GM21723 (cell line): ENCODE measurements at regions not wholly inside any gene's neighbourhood (a gene's known extent, or its start where the extent isn't known, plus 50 kb on each side); places are given as distances from the start of the nearest gene placed in this dataset.
"Not testable (repeated sequence)": the region's sequence is repeated elsewhere in the genome, so short reads cannot be mapped to it uniquely, and the experiment has no call there.

Experiments used
- ATAC-seq: cut with Tn5 transposase; IDR thresholded peaks from one replicate; pipeline ENCODE4 v1.9.1; 2021; ENCODE audit warnings: mild to moderate bottlenecking, moderate library complexity; ENCODE audit not compliant: unreplicated experiment

DNA sequence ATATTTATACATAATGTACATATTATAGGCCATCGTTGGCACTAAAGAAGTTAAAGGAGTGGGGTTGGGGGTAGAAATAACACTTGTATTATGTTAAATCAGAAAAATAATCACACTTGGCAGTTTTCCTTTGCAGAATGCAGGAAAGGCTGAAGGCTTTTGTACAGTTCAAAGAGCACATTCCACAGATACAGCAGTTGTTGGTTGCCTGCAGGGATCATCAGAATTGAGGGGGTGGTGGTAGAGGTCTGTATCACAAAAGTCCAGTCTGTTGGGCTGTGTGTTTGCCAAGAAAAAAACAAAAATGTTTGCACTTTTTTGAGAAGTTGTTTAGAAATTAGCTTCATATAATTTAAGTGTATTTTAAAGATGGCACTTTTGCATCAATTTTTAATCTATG, 231.8 kb upstream of the FOXP2 start:
- no peak for ATAC-seq

DNA sequence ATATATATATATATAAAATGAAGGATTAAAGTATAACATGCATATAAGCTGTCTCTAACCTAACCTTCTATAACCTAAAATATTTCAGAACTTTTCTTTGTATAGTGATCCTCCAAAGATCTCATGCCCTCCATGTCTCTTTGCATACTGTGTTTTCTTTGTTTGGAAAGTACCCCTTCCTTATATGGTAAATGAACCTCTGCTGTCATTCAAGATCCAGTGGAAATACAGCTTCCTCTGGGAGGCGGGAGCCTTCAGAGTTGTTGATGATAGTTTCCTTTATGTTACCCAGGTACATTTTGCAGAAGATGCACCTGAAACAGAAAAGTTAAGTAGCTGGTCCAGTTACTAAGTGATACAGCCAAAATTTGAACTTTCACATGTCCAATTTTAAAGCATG, 233.3 kb upstream of the FOXP2 start:
- no peak for ATAC-seq

DNA sequence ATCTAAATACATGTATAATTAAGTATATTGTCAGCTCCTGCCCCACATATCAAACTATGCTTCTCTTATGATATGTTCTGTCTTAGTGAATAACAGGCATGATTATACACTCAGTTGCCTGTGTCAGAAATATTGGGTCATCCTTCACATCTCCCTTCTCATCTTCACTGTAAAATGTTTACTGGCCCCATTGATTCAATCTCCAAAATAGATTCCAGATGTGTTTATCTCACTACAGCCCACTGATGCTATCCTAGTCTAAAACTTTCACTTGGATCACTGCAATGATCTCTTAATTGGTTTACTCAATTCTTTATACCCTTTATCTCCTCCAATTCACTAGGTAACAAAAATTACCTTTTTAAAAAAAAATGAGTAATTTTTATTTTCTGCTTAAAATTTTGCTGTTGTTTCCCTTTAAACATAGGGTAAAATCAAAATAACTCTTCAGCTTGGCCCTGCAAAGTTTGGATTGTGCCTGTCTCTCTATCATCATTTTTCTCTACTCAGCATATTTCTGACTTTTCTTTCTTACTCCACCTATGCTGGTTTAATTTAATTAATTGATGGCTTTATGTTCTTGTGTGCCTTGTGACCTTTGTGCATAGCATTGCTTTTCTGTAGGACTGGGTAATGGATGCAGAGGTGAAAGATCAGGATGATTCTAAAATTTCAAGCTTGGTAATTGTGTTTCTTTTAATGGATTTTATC, 233.9 kb upstream of the FOXP2 start:
- ATAC-seq = no peak

DNA sequence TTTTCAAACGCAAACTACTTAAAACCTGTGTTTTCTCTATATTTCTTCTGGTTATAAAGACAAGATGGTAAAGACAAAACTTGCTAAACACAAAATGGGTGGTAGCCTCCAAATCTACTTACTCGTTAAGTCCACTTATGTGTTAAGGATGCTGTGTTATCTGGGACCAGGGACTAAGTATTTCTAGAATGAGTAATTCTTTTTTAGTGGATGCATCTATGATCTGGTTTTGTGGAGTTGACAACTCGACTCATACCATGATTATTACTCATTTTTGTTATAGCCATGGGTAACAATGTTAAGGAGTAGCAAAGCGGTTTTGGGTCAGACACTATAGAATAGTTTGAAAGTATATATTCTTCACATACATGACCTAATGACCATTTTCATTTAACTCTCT, 239.5 kb upstream of the FOXP2 start:
- no peak for ATAC-seq

DNA sequence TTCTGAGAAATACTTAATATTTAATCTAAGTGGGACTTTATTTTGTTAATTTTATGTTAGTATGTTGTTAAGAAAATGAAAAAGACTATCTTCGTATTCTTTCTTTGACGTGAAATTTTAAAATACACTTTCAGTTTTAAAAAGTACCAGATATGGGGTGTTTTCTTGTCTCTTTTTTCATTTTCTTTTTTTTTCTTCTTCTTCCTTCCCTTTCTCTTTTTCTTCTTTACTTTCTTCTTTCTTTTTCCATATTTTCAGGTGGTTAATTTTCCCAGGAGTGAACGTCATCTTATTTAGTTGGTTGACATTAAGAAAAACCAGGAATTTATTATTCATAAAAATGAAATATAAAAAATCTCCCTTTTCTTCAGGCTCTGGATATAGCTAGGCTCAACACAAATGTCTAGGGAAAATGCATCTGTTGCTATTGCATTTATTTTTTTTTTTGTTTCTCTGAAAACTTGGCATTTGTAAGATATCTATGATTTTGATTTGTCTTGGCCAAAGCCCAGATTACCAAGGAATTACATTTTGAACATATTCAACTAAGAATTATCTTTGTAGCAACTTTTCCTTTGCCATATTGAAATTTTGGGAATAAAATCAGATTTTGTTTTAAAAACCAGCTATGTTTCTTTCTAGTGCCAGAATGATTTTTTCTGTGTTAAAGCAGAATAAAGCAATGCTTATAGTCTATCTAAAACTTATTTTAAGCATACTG, 241.3 kb upstream of the FOXP2 start:
- no peak for ATAC-seq

DNA sequence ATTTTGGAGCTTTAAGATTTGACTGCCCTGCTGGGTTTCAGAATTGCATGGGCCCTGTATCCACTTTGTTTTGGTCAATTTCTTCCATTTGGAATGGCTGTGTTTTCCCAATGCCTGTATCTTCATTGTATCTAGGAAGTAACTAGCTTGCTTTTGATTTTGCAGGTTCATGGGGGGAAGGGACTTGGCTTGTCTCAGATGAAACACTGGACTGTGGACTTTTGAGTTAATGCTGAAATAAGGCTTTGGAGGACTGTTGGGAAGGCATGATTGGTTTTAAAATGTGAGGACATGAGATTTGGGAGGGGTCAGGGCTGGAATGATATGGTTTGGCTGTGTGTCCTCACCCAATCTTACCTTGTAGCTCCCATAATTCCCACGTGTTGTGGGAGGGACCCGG, 245.2 kb upstream of the FOXP2 start:
- not testable (repeated sequence) for ATAC-seq

DNA sequence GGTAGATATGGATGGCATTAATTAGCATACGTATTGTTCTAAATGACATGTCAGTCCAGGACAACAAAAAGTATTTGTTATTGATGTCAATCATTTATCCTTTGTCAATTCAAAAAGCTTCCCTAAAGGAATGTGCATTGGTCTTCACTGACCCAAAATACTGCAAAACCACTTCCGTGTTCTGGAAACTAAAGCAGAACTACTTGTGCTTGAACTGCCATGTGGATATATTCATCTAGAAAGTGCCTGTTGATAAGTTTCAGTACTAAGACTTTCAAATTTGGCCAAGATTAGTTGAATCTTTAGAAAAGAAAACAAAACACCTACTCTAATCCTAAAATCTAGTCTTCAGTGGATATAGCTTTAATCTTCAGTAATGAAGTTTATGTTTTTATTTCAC, 242.1 kb upstream of the PPP1R3A start:
- ATAC-seq = no peak

DNA sequence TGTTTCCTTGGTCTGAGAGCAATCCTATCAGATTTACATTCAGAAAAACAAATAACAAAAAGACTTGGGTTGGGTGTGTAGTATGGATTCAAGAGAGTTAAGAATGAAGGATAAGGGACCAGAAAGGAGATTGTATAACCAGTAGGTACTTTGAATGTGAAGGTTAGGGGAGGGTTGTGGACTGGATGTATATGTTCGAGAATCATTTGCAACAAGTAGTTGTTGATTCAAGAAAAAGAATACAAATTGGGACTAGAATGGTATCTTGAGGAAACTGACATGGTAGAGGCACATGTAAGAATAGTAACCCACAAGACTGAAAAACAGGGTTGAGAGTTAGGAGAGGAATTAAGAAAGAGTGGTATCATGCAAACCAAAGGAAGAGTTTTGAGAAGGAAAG, 240.0 kb upstream of the PPP1R3A start:
- ATAC-seq = no peak

DNA sequence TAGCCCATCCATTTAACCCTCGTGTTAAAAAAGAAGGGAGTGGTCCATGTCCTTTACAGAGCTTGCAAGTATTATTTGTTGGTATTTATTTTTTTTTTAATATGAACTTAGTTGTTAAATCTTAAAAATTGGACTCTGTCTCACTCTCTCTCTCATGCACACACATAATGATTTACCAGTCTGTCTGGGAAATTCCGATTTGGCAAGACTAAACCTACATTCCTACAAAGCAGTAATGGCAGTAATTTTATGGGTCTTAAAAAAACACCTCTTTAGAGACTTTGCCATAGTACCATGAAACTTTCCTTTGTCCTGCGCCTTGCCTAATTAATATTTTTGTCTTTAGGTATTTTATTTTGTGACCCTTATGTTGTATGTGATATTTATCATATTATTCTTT, 239.5 kb upstream of the PPP1R3A start:
- no peak for ATAC-seq

DNA sequence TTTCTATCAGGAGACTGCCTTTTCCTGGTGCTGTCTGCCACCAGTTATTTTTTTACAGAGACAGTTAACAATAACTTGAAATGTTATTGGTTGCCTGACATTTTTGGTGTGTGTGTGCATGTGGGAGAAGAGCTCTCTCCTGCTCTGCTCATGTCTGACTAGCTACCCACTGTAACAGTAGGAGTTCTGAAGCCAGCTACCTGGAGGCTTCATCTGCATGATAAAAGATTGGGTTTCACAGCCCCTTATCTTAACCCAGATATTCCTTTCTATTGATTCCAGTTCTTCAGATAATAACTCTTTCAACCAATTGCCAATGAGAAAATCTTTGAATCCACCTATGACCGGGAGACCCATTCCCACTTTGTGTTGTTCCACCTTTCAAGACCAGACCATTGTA, 237.4 kb upstream of the PPP1R3A start:
- no peak for ATAC-seq

DNA sequence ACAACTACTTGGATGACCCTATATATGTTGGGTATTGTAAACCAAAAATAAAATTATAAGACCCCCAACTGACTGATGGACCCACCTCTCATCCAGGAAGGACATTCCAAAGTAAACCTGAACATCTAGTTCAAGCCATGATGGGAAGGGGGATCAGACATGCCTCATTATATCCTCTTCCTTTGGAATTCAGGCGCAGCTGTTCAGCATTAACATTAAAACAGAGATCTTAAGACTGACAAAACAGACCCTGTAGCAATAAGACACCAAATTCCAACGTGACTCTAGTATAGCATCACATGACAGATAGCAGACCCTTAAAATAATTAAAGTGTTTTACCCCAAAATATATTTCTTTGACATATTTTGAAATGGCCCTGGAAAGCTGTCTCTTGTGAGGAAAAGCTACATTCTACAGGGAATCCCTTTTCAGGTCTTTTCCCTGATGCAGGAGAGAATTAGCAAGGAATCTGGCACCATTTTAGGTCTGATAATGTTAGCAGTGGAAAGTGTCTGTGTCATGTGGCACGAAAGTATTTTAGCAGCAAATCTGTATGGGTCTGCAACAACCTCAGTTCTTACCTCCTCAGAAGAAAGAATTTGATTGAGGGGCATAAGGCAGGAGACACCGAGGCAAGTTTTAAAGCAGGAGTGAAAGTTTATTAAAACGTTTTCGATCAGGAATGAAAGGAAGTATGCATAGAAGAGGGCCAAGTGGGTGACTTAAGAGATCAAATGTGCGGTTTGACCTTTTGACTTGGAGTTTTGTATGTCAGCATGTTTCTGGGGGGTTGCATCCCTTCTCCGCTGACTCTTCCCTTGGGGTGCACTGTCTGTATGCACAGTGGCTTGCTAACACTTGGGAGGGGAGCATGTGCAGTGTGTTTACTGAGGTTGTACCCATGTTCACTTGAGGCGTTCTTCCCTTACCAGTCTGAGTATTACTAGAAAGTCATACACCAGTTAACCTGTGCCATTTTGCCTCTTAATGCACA, 236.6 kb upstream of the PPP1R3A start:
- no peak for ATAC-seq

DNA sequence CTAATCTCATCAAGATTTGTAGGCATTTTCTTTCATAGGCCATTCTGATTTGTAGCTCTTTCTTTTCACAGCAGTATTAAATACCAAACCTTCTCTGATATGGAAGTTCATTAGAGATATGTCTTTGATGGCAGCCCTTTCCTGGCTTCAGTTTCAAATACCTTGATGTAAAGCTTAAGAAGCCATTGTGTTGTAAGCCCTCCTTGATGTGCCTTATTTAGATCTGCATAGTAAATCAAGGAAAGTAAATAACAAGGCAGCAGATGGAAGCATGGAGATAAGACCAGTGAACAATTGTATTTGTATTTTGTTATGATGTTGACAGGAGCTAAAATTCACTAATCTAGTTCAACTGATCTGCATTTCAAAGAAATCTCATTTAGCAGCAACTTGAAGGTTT, 234.9 kb upstream of the PPP1R3A start:
- ATAC-seq = no peak

DNA sequence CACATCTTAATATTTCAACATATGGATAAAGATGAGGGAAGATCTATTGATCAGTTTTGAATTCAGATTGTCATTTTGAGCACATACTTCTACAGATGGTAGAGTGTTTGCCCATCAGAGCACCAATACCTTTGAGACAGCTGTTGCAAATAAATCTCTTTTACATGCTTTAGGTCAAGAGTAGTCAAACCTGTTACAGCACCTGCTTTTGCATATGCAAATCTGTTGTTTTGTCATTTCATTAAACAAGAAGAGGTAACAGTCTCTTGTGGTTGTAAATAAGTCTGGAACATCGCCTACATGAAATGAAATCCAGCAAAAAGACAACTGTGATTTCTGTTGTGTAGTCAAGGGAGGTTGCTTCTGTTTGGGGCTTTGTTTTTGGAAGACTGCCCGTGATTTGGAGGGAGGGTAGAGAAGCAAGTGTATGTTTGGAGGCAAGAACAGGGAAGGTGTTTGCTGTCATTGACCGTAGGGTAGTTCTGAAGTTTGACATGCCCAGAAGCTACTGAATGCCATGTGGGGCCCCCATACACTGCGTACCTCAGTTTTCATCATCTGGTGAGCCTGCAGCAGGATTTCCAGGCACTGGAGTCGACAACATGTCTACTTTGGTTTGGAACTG, 233.6 kb upstream of the PPP1R3A start:
- ATAC-seq = no peak

DNA sequence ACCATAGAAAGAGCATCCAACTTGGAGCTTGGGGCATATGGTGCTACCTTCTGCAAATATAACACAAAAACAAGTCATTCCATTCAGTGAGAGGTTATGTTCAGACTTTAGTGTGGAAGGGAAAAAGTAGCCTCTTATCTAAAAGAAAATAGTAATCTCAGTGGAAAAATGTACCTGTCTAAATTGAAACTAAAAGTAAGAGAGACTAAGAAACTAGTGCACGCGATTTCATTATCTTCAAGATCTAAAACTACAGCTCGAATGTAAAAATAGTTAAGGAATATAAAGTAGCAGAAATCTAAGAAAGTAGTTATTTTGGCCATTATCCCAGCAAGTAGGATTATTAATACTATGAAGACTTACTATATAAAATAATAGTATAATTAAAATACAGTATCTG, 233.0 kb upstream of the PPP1R3A start:
- ATAC-seq = no peak

DNA sequence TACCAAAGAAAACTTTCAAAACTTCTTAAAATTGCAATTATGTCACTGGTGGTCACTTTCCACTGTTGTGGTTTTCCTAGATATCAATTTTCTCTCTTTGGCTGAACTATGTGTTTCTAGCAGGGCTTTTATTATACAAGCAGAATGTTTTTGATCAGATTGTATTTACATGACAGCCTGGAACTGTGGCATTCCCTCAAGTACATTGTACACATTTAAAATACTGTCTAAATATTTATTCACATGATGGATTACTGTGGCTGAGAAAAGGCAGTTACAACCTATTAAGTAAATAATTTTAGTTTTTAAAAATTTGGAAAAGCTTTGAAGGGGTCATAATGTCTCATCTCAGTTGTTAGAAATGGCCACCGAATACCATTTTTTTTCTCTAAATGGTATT, 231.9 kb upstream of the PPP1R3A start:
- no peak for ATAC-seq

DNA sequence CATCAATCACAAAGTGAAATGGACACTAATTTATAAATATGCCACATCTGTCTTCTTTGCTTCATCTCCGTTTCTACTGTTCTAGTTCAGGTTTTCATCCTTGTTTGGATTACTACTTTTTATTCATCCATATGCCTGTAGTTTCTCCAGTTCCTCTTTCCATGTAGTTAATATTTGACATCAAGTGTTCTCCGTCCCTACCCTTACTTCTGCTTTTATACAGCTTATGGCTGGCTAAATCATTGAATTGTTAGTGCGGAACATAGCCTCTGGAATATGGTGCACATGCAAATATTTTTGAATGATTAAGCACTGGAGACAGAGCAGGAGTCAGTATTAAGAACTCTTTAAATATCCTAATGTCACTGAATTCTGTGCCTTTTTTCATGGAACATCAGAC, 230.0 kb upstream of the PPP1R3A start:
- no peak for ATAC-seq

DNA sequence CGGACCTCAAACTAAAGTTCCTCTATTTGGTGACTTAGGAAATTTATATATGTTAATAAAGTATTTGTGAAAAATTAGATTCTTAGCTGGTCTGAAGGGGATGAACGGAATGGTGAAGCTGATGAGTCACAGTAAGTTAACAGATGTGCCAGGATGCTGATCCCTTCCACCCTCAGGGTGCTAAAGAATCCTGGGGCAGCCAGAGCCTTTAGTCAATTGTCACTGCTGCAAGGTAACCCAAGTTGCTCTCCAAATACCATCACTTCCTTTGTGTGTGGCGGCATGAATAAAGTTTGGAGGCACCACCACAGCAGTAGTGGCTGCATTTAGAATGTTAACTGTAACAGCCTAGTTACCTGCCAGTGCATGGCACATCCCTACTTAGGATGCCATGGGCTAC, 222.6 kb upstream of the PPP1R3A start:
- no peak for ATAC-seq

DNA sequence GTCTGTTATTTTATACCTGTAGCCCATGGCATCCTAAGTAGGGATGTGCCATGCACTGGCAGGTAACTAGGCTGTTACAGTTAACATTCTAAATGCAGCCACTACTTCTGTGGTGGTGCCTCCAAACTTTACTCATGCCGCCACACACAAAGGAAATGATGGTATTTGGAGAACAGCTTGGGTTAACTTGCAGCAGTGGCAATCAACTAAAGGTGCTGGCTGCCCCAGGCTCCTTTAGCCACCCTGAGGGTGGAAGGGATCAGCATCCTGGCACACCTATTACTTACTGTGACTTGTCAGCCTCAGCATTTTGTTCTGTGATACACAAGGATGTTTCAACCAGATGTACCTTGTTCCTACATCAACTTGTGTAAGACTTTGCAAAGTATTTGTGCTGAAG, 221.8 kb upstream of the PPP1R3A start:
- no peak for ATAC-seq

DNA sequence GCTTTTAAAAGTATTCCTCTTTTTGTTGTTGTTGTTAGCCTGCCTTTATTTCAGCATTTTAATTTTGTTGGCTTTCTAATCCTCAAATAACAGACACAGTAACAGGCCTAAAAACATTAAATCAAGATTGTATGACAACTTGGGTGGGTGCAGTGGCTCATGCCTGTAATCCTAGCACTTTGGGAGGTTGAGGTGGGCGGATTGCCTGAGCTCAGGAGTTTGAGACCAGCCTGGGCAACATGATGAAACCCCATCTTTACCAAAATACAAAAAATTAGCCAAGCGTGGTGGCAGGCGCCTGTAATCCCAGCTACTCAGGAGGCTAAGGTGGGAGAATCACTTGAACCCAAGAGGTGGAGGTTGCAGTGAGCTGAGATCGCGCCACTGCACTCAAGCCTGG, 220.9 kb upstream of the PPP1R3A start:
- ATAC-seq = not testable (repeated sequence)

DNA sequence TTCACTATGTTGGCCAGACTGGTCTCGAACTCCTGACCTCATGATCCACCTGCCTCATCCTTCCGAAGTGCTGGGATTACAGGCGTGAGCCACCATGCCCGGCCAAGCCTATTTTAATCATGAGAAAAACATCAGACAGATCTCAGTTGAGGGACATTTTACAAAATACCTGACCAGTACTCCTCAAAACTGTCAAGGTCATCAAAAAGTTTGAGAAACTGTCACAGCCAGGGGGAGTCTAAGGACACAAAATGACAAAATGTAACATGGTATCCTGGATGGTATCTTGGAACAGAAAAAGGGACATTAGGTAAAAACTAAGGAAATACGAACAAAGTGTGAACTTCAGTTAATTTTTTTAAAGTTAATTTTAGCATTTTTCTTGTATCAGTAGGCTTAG, 219.8 kb upstream of the PPP1R3A start:
- ATAC-seq = no peak

DNA sequence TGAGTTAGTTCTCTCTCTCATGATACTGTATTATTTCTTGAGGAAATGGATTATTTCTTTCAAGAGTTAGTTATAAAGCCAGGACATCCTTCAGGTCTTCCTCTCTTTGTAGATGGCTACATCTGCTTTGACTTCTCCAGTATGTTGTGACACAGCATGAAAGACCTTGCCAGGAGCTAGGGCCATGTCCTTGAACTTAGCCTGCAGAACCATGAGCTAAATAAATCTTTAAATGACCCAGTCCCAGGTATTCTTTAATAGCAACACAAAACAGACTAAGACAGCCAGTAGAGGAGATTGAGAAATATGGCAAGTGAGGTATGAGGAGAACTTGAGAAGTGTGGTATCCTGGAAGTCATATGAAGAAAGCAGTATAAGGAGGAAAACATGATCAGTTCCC, 214.9 kb upstream of the PPP1R3A start:
- no peak for ATAC-seq
